ENCODE measurements at regions not wholly inside any gene's neighbourhood (a gene's known extent, or its start where the extent isn't known, plus 50 kb on each side); places are given as distances from the start of the nearest gene placed in this dataset.

- no peaks in the 10 kb centered on the region for H3K36me3 ChIP-seq (ENCODE audit: control insufficient read depth, insufficient read depth, low read length)
- H3K4me3 ChIP-seq (replicated peaks in 1 of 4; ENCODE audit: control extremely low read depth in 1 of 4, insufficient read depth in 1 of 4, low read depth in 3 of 4, low read length in 4 of 4): no peak overlapping the region
- no peak overlapping the region for H2AFZ ChIP-seq (ENCODE audit: low read length)
- no peak for DNase-seq (ENCODE audit: low read depth in 2 of 2)
- TF ChIP-seq, protein P1, sequence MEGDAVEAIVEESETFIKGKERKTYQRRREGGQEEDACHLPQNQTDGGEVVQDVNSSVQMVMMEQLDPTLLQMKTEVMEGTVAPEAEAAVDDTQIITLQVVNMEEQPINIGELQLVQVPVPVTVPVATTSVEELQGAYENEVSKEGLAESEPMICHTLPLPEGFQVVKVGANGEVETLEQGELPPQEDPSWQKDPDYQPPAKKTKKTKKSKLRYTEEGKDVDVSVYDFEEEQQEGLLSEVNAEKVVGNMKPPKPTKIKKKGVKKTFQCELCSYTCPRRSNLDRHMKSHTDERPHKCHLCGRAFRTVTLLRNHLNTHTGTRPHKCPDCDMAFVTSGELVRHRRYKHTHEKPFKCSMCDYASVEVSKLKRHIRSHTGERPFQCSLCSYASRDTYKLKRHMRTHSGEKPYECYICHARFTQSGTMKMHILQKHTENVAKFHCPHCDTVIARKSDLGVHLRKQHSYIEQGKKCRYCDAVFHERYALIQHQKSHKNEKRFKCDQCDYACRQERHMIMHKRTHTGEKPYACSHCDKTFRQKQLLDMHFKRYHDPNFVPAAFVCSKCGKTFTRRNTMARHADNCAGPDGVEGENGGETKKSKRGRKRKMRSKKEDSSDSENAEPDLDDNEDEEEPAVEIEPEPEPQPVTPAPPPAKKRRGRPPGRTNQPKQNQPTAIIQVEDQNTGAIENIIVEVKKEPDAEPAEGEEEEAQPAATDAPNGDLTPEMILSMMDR (conservative IDR thresholded peaks at IDR 0.05 in 1 of 2, IDR thresholded peaks at IDR 0.05 in 1 of 2; ENCODE audit: low read depth in 1 of 2, low read length in 2 of 2): no peak
- TF ChIP-seq EZH2 (IDR thresholded peaks at IDR 0.05; ENCODE audit: low read length, missing control alignments): no peak
- no peaks in the 10 kb centered on the region for H3K79me2 ChIP-seq (ENCODE audit: control insufficient read depth, insufficient read depth, low read length)
- H3K27me3 ChIP-seq (ENCODE audit: control insufficient read depth, insufficient read depth, low read length): peaks cover 24% of the 10 kb centered on the region
- H3K9me3 ChIP-seq (ENCODE audit: control insufficient read depth, insufficient read depth, low read depth, low read length): no peaks in the 10 kb centered on the region
- H4K20me1 ChIP-seq (ENCODE audit: control insufficient read depth, extremely low read depth, insufficient read depth, low read length): no peaks in the 10 kb centered on the region
- H3K4me1 ChIP-seq (ENCODE audit: control insufficient read depth, extremely low read depth, insufficient read depth, low read length): no peaks in the 10 kb centered on the region
- no peak overlapping the region for H3K27ac ChIP-seq (ENCODE audit: insufficient read depth, low read length)
- H3K4me2 ChIP-seq (ENCODE audit: extremely low read depth, insufficient read depth, low read length): no peak overlapping the region
- no peak overlapping the region for H3K9ac ChIP-seq (ENCODE audit: insufficient read depth, low read length)
Observed at GRCh38 chr12:132386926-132387497, 57.6 kb upstream of the GALNT9 start.

GRCh38 chr12:132385923-132386751 is 56.7 kb upstream of the GALNT9 start:
- no peaks in the 10 kb centered on the region for H3K9me3 ChIP-seq (ENCODE audit: control insufficient read depth, insufficient read depth, low read depth, low read length)
- no peak overlapping the region for H3K4me2 ChIP-seq (ENCODE audit: extremely low read depth, insufficient read depth, low read length)
- no peak overlapping the region for H2AFZ ChIP-seq (ENCODE audit: low read length)
- no peaks in the 10 kb centered on the region for H3K4me1 ChIP-seq (ENCODE audit: control insufficient read depth, extremely low read depth, insufficient read depth, low read length)
- no peaks in the 10 kb centered on the region for H3K79me2 ChIP-seq (ENCODE audit: control insufficient read depth, insufficient read depth, low read length)
- H3K27ac ChIP-seq (ENCODE audit: insufficient read depth, low read length): no peak overlapping the region
- H3K36me3 ChIP-seq (ENCODE audit: control insufficient read depth, insufficient read depth, low read length): no peaks in the 10 kb centered on the region
- DNase-seq (ENCODE audit: low read depth in 2 of 2): no peak
- H3K9ac ChIP-seq (ENCODE audit: insufficient read depth, low read length): no peak overlapping the region
- no peaks in the 10 kb centered on the region for H4K20me1 ChIP-seq (ENCODE audit: control insufficient read depth, extremely low read depth, insufficient read depth, low read length)
- no peak overlapping the region for H3K4me3 ChIP-seq (replicated peaks in 1 of 4; ENCODE audit: control extremely low read depth in 1 of 4, insufficient read depth in 1 of 4, low read depth in 3 of 4, low read length in 4 of 4)
- no peak for TF ChIP-seq EZH2 (IDR thresholded peaks at IDR 0.05; ENCODE audit: low read length, missing control alignments)
- TF ChIP-seq, protein P1 (conservative IDR thresholded peaks at IDR 0.05 in 1 of 2, IDR thresholded peaks at IDR 0.05 in 1 of 2; ENCODE audit: low read depth in 1 of 2, low read length in 2 of 2): no peak
- H3K27me3 ChIP-seq (ENCODE audit: control insufficient read depth, insufficient read depth, low read length): peaks cover 24% of the 10 kb centered on the region

GRCh38 chr12:132384916-132385774 is 55.8 kb upstream of the GALNT9 start:
- no peak overlapping the region for H2AFZ ChIP-seq (ENCODE audit: low read length)
- no peak overlapping the region for H3K9ac ChIP-seq (ENCODE audit: insufficient read depth, low read length)
- H3K79me2 ChIP-seq (ENCODE audit: control insufficient read depth, insufficient read depth, low read length): no peaks in the 10 kb centered on the region
- no peaks in the 10 kb centered on the region for H3K36me3 ChIP-seq (ENCODE audit: control insufficient read depth, insufficient read depth, low read length)
- no peaks in the 10 kb centered on the region for H3K9me3 ChIP-seq (ENCODE audit: control insufficient read depth, insufficient read depth, low read depth, low read length)
- H3K4me3 ChIP-seq (replicated peaks in 1 of 4; ENCODE audit: control extremely low read depth in 1 of 4, insufficient read depth in 1 of 4, low read depth in 3 of 4, low read length in 4 of 4): no peak overlapping the region
- no peak for TF ChIP-seq EZH2 (IDR thresholded peaks at IDR 0.05; ENCODE audit: low read length, missing control alignments)
- TF ChIP-seq, protein P1 (conservative IDR thresholded peaks at IDR 0.05 in 1 of 2, IDR thresholded peaks at IDR 0.05 in 1 of 2; ENCODE audit: low read depth in 1 of 2, low read length in 2 of 2): no peak
- peaks cover 28% of the 10 kb centered on the region for H3K27me3 ChIP-seq (ENCODE audit: control insufficient read depth, insufficient read depth, low read length)
- H3K27ac ChIP-seq (ENCODE audit: insufficient read depth, low read length): no peak overlapping the region
- no peak for DNase-seq (ENCODE audit: low read depth in 2 of 2)
- no peak overlapping the region for H3K4me2 ChIP-seq (ENCODE audit: extremely low read depth, insufficient read depth, low read length)
- no peaks in the 10 kb centered on the region for H3K4me1 ChIP-seq (ENCODE audit: control insufficient read depth, extremely low read depth, insufficient read depth, low read length)
- no peaks in the 10 kb centered on the region for H4K20me1 ChIP-seq (ENCODE audit: control insufficient read depth, extremely low read depth, insufficient read depth, low read length)

Data from fibroblast of lung (primary cell).